NCI-H526 treated with DMSO at 0.1 percent for 48 hours (cell line): ENCODE measurements at regions not wholly inside any gene's neighbourhood (a gene's known extent, or its start where the extent isn't known, plus 50 kb on each side); places are given as distances from the start of the nearest gene placed in this dataset.
"Not testable (repeated sequence)": the region's sequence is repeated elsewhere in the genome, so short reads cannot be mapped to it uniquely, and the experiment has no call there.

ENCODE experiments used
- DNase-seq: peaks from one replicate; lab custom pipeline; 2025; lab: John Stamatoyannopoulos, UW

DNA sequence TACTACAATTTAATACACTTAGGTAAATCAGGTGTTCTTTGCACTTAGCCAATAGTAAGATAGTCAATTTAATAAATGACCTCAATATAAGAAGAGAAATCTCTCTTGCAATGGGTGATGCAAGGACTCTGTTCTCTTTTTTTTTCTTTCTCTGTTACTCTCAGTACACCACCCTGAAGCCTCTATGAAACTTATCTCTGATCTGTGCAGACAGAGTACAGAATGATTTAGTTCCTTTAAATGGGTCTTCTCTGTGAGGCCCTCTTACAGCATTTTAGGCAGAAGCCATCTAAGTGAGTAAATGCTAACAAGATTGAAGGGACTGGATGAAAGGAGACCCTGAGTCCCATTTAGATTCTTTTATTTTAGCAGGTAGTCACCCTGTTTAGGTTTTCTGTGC is 312.8 kb downstream of the RFPL4B start:
- no peak for DNase-seq

DNA sequence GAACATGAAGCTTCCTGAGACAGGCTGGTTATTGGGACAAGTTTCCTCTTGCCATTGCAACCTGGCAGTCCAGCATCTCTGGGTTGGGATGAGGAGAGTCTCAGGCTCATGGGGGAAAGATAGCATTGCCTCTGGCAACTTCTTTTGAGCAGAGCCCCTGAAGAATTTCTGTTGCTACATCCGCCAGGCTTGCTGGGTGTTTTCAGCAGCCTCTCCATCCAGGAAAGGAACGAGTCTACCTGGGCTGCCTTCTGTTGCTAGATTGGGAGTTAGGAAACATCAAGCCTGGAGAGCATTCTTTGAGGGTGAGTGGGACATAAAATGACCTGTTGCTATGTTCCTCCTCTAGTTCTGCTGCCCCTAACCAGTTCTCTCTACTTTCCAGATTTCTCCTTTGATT is 313.5 kb downstream of the RFPL4B start:
- DNase-seq = no peak

DNA sequence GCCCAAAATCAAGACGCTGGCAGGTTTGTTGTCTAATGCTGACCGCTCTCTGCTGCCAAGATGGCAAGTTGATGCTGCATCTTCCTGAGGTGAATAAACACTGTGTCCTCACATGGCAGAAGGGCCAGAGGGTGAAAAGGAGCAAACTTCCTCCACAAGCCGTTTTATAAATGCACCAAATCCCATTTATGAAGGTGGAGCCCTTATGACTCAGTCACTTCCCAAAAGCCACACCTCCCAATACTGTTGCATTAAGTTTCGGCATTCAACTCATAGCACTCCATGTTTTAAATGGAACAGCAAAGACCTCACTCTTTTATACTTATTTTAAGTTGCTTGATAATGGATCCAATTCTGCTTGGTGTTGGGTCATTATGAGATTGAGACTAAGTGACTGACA is 316.6 kb downstream of the RFPL4B start:
- no peak for DNase-seq

DNA sequence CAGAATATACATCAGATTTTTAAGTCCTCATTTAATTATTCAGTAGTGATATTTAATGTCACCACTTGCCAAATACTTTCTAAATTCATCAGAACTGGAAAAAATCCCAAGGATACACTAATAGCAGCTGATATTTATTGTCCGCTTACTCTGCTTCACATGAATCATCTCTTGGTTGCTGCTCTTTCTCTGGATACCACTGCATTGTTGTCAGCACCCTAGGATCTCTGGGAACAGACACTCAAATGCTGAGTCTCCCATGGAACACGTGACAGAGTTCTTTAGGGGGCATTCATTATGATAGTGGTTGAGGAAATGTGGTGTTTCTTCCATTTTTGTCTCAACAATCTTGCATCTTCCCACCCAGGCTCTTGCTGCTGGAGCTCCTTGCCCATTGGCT is 318.0 kb downstream of the RFPL4B start:
- no peak for DNase-seq

DNA sequence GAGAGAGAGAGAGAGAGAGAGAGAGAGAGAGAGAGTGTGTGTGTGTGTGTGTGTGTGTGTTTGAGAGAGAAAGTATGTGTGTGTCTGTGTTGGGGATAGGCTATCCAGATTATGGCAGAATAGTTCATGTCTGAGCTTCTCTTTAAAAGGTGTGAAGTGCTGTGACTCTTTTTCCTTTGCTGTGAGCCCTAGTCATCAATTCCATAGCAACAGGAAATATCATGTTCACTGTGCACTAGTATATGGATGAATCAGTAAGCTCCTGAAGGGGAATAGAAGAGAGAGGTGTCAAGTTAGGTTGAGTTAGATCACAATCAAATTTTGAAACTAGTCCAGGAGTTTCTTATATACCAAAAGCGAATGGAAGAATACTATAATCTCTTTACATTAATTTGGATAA is 318.7 kb downstream of the RFPL4B start:
- no peak for DNase-seq

DNA sequence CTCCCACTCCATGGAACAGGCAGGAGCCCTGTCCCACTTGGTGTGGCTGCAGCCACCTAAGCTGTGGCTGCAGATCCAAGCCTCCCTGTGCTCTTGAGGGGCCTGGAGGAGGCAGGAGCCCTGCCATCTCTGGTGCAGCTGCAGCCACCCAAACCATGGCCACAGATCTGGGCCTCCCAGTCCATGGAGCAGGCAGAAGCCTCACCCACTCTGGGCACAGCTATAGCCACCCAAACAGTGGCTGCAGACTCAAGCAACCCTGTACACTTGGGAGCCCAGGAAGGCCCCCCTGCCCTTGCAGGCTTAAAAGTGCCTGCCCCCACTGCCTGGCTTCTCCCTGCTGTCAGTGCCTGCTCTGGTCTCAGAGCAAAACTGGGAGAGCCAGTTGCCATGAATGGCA is 320.3 kb downstream of the RFPL4B start:
- no peak for DNase-seq

DNA sequence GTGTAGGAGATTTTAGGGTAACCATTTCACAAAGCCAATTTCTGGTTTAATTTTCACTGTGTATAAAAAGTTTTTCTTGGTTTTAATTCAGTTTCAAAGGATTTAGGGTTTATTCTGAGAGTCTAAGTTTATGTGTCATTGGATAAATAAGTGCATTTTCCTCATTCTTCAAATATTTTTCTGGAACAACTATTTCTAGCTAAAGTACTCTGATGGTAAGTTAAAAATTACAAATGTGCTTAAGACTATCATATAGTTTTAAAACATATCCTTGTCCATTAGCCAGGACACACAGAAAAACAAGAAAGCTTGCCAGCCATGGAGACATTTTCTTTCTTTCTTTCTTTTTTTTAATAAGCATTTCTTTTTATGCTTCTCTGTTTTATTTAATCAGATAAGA is 333.0 kb downstream of the RFPL4B start:
- DNase-seq = no peak

DNA sequence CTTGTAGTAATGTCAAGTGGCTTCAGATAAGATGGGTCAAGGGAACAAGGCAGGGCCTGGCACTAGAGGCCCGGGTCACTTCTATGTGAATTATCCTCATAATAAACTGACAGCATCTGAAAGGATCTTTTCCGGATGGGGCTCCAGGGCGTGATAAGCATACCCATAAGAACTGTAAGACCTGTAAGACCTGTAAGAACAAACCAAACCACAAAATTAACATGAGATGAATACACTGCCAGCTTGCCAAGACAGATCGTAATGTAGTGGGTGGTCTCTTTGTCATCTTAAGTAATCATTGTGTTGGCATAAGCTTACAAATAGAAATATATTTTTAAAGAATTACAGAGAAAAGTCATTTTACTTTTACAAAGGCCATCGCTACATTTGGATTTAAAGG is 334.9 kb downstream of the RFPL4B start:
- no peak for DNase-seq

DNA sequence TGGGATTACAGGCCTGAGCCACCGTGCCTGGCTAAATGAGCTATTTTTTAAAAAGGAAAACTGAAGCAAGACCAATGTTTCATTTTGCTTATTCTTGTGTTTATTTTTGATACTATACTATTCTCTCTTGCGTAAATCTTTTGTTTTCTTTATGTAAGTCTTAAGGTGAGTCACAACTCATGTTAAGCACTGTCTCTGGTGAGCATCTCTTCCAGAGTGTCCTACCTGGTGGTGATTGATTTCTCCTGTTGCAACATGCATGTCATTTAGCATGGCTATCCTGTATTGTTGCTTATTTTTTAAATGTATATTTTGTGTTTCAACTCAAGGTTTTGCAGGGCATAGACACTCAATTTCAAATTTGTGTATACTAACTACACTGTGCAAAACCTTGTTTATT is 336.0 kb downstream of the RFPL4B start:
- no peak for DNase-seq

DNA sequence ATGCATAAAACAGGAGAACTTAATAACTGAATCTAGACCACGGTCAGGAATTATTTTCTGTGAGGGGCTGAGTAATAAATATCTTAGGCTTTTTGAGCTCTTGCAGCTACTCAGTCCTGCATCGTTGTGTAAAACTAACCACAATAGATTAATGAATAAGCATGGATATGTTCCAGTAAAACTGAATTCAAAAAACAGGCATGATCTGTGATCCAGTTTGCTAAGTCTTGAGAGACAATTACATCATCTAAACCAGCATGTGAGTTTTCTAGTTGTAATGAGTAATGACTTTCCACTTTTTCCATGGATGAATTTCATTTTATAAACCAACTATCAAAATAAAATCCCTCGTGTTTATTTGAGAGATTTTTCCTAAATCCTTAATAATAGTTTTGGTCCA is 336.8 kb downstream of the RFPL4B start:
- DNase-seq = no peak

DNA sequence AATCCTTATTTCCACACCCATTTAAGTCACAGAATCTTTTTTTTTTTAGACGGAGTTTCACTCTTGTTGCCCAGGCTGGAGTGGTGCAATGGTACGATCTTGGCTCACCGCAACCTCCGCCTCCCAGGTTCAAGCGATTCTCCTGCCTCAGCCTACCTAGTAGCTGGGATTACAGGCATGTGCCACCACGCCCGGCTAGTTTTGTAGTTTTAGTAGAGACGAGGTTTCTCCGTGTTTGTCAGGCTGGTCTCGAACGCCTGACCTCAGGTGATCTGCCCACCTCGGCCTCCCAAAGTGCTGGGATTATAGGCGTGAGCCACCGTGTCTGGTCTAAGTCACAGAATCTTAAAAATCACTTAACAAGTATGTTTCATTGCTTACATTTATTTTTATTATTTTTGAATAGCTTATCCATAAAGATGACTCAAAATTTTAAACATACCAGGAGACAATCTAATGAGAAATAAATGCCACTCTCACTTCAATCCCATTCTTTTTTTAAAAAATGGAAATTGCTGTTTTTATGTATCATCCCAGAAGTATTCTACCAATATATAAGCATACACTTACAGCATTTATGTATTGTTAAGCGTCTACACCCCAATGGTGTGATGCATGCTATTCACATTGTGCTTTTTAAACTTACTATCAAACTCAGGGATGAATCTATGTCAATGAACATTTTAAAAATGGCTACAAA is 338.5 kb downstream of the RFPL4B start:
- not testable (repeated sequence) for DNase-seq

DNA sequence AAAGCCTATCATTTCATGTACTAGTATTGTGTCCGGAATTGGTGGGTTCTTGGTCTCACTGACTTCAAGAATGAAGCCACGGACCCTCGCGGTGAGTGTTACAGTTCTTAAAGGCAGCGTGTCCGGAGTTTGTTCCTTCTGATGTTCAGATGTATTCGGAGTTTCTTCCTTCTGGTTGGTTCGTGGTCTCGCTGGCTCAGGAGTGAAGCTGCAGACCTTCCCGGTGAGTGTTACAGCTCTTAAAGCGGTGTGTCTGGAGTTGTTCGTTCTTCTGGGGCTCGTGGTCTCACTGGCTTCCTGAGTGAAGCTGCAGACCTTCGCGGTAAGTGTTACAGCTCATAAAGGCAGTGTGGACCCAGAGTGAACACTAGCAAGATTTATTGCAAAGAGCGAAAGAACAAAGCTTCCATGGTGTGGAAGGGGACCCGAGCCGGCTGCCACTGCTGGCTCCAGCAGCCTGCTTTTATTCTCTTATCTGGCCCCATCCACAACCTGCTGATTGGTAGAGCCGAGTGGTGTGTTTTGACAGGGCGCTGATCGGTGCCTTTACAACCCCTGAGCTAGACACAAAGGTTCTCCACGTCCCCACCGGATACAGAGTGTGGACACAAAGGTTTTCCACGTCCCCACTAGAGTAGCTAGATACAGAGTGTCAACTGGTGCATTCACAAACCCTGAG is 341.5 kb downstream of the RFPL4B start:
- DNase-seq = not testable (repeated sequence)

DNA sequence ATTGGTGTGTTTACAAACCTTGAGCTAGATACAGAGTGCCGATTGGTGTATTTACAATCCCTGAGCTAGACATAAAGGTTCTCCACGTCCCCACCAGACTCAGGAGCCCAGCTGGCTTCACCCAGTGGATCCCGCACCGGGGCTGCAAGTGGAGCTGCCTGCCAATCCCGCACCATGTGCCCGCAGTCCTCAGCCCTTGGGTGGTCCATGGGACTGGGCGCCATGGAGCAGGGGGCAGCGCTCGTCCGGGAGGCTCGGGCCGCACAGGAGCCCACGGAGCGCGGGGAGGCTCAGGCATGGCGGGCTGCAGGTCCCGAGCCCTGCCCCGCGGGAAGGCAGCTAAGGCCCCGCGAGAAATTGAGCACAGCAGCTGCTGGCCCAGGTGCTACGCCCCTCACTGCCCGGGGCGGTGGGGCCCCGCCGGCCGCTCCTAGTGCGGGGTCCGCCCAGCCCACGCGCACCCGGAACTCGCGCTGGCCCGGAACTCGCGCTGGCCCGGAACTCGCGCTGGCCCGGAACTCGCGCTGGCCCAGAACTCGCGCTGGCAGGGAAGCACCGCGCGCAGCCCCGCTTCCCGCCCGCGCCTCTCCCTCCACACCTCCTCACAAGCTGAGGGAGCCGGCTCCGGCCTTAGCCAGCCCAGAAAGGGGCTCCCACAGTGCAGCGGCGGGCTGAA is 342.2 kb downstream of the RFPL4B start:
- not testable (repeated sequence) for DNase-seq

DNA sequence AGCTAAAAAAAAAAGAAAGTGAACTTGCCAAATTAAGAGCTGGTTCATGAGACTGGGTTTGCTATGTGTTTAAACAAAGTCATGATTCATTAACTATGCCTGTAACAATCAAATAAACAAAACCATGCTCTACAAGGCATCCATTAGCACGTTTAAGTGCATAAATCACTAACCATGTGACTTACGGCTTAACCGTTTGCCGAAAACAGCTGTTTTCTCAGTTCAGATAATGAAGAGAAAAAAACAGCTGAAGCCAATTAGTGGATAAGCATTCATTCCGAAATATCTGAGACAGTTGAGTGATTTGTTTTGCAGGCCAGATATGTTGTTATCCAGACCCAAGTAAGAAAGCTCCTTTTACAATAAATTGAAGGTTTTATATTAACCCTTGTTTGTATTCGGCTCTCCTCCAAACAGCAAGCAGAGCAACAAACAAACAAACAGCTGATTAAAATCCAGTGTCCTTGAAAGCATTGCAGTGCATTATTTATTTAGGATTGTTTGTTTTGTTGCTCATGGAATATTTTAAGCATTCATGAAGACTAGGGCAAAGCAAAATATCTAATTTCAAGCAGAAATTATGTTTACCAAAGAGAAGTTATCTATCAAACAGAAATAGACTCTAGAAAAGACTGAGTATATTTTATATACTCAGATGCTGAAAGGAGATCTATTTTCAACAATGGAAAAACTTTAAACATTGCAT is 343.5 kb downstream of the RFPL4B start:
- DNase-seq = peak; percentile 21

DNA sequence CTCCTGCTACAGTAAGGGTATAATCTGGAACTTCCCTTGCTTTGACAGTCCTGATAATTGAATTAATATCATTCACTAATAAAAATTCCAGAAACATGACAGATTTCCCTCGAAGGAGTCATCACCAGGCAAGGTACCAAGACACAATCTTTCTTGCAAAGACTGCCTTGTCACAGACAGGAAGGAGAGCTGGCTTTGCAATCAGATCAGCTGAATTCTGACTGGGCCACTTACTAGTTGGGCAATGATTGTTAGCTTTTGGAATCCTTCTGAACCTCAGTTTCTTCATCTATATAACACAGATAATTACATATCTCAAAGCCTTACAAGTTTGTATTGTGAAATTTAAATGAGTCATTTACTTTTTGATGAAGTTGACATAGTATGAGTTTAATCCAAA is 344.2 kb downstream of the RFPL4B start:
- no peak for DNase-seq

DNA sequence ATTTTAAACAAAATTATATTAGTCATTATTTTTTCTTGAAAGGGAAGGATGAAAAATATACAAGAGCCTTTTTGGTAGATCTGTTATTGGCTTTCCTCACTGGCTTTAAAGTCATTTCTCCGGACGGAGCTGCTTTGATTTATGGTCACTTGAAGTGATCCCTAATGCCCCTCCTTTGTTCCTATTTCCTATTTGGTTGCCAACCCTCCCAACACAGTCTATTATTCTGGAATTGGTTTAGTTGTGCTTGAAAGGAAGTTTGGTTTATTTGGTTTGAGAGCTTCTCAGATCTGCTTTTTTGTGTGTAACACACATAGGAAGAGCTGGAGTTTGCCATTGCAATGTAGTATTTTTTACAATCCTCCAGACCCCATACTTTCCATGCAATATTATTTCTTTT is 347.9 kb downstream of the RFPL4B start:
- no peak for DNase-seq

DNA sequence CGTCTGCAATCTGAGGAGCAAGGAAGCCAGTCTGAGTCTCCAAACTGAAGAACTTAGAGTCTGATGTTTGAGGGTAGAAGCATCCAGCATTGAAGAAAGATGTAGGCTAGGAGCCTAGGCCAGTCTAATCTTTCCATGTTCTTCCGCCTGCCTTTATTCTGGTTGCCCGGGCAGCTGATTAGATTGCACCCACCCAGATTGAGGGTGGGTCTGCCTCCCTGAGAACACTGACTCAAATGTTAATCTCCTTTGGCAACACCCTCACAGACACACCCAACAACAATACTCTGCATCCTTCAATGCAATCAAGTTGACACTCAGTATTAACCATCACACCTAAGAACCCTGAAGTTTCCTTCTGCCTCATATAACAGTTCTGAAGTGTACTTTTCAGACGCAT is 350.1 kb downstream of the RFPL4B start:
- no peak for DNase-seq

DNA sequence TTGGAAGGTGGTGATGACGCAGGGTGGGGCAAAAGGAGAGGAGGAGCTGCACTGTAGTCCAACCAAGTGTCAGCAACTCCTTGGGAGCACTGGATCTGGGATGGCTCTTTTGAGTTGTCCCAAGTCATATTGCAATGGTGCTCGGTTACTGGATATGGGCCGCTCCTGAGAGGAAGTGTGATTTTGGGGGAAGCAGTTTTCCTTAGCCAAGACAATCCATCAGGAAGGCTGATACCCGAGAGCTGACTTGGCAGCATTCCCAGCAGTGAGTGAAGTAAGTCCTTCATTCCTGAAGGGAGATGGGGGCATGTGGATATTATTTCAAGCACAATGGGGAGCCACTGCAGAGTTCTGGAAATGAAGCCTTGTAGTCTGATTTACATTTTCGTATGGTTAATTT is 354.1 kb downstream of the RFPL4B start:
- no peak for DNase-seq

DNA sequence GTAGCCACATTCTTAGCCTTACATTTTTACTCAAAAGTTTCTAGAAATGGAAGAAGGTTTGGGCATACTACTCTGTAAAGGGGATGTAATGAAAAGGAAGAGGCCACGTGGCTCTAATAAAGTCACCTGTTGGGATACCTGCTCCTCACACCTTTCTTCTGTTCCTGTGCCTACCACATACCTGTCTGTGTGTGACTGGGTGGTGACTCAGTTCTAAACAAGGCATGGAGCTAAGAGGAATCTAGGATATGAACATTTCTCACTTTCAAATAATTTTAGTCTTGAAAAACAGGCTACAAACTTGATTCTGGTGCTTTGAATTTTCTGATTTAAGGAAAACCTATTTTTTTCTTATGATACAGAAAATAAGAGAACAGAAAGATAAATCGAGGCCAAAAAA is 363.6 kb downstream of the RFPL4B start:
- DNase-seq = no peak

DNA sequence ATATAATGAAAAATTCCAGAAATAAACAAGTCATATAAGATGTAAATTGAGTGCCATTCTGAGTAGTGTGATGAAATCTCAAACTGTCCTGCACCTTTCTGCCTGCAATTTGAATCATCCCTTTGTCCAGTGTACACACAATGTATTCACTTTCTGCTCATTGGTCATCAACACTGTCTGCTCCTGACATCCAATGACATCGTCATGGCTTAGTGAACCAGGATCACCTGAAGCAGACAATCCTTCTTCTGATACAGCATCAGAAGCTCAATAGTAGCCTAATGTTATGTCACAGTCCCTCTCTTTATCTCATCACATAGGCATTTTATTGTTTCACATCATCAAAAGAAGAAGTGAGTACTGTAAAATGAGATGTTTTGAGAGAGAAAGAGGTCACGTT is 366.3 kb downstream of the RFPL4B start:
- no peak for DNase-seq

DNA sequence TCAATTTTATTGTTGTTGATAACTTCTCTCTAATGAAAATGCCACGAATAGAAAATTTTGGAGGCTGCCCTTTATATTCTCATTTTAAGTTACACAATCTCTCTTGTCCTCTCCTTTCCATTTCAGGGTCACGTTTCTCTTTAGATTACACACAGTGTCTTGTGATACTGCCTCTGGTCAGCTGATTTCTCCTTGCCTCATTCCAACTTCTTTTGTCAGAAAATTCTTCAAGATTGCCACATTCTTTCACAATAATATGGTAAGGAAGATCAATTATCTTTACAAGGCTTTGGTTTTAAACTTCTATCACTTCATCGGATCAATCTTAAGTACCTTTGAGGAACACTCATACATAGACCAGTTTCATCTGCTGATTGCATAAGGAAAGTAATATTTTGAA is 370.3 kb downstream of the RFPL4B start:
- no peak for DNase-seq

DNA sequence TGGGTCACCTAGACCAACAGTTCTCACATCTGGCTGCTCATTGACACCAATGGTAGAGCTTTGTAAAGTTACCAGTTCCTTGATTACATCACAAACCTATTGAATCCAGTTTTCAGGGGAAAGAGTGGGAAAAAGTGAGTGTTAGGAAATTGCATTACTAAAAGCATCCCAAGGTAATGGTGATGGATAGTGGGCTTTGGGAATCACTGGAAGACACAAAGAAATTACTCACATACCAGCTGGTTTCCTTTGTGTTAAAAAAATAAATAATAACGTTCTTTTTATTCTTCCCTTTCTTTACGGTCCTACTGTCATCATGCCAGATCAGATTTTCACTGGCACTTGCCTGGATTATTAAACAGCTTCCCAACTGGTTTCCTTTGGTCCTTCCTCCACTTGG is 370.7 kb downstream of the RFPL4B start:
- DNase-seq = no peak

DNA sequence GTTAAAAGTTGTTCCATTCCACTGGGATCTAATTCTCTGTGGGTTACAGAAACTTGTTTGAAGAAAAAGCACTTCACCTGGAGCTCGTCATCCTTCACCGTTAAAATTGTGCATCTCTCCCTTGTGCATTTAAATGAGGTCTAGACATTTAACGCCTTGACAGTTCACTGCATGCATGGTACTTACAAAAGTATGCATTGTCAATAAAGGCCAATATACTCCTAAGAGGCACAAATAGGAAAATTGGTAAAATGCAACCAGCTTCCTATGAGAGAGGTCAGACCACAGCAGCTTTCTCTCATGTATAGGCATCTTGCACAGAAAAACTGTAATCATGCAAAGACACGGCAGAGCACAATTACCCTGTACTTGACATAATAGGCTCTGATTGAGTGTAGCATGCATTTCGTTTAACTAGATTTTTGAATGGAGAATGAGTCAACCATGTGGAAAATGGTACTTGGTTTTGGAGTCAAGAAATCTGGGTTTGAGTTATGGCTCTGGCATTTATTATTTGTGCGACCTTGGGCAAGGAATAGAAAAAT is 378.5 kb downstream of the RFPL4B start:
- no peak for DNase-seq
